HepG2 (cell line): ENCODE measurements at regions not wholly inside any gene's neighbourhood (a gene's known extent, or its start where the extent isn't known, plus 50 kb on each side); places are given as distances from the start of the nearest gene placed in this dataset.

Experiments
- ATAC-seq: fragments of 200-7000 bp; cut with Tn5 transposase; 3 replicates; pipeline ENCODE4 v1.9.1; 2020; ENCODE audit warnings: mild to moderate bottlenecking, moderate library complexity
- BruUV-seq: library from RNA; stranded (reverse); fragments of 400-500 nt; replicated peaks from 2 replicates; lab custom pipeline; 2021; lab: Mats Ljungman, UMichigan
- CTCF ChIA-PET: fragments of 300-600 bp; formaldehyde crosslinking; extraction: SDS; loops from one replicate; lab custom pipeline; 2021; ENCODE audit warnings: low total read pairs, inconsistent platforms, low intra/inter-chr PET ratio; lab: Yijun Ruan, JAX
- POLR2A ChIA-PET: fragments of 350-600 bp; sonication (Branson Sonifier 250); formaldehyde crosslinking; loops from one replicate; lab custom pipeline; 2020; ENCODE audit warnings: antibody characterized with exemption, inconsistent platforms; lab: Yijun Ruan, JAX
- DNase-seq: peaks from one replicate; pipeline ENCODE4 v3.0.0-alpha.2; 2015; ENCODE audit warnings: low spot score
- FAIRE-seq: peaks from 3 replicates; lab custom pipeline; 2011; peaks lifted over from hg19 to GRCh38; lab: Jason Lieb, UNC
- H2AFZ ChIP-seq: one replicate; pipeline ENCODE4 v1.6.1; 2011; ENCODE audit warnings: low read length, inconsistent platforms
- H3K27ac ChIP-seq: fragments of 300-600 bp; 3 replicates; pipeline ENCODE4 v1.8.0; 2011; ENCODE audit warnings: mixed run types, mild to moderate bottlenecking, mixed read lengths, low read length, inconsistent platforms; ENCODE audit not compliant: insufficient read depth; ENCODE audit errors: extremely low read length
- H3K27me3 ChIP-seq, 2 experiments: fragments of 200-600 bp in 1 of 2; 2 replicates in 1 of 2; 3 replicates in 1 of 2; pipeline versions ENCODE4 v1.6.0 to v1.8.0; 2011; ENCODE audit warnings: low read length in 2 of 2, mild to moderate bottlenecking in 2 of 2, moderate library complexity in 2 of 2, inconsistent platforms in 1 of 2; ENCODE audit not compliant: insufficient read depth in 2 of 2, control insufficient read depth in 1 of 2
- H3K36me3 ChIP-seq, 2 experiments: fragments of 200-600 bp in 1 of 2; replicated peaks in 1 of 2; 2 replicates in 1 of 2; 3 replicates in 1 of 2; pipeline versions ENCODE4 v1.5.1 to v1.8.0; 2011; ENCODE audit warnings: low read length in 2 of 2, inconsistent platforms in 1 of 2; ENCODE audit not compliant: insufficient read depth in 2 of 2, control insufficient read depth in 1 of 2
- H3K4me1 ChIP-seq: 2 replicates; pipeline ENCODE4 v1.5.1; 2012; ENCODE audit warnings: low read length, inconsistent platforms; ENCODE audit not compliant: insufficient read depth
- H3K4me2 ChIP-seq: 2 replicates; pipeline ENCODE4 v1.6.0; 2011; ENCODE audit warnings: low read depth, low read length, inconsistent platforms
- H3K4me3 ChIP-seq, 3 experiments: fragments of 200-600 bp in 1 of 3; sonication (generic), shearing (Covaris generic) in 1 of 3; replicated peaks in 1 of 3; 2 replicates each; pipeline ENCODE4 v1.5.1; 2011 to 2016; ENCODE audit warnings: low read length in 3 of 3, inconsistent platforms in 2 of 3, low read depth in 2 of 3, mild to moderate bottlenecking in 2 of 3, control low read depth in 1 of 3, mixed read lengths in 1 of 3; ENCODE audit not compliant: insufficient read depth in 1 of 3
- H3K79me2 ChIP-seq: one replicate; pipeline ENCODE4 v1.6.1; 2011; ENCODE audit warnings: low read length, inconsistent platforms; ENCODE audit not compliant: insufficient read depth
- H3K9ac ChIP-seq: 2 replicates; pipeline ENCODE4 v1.6.0; 2011; ENCODE audit warnings: mild to moderate bottlenecking, low read depth, low read length, inconsistent platforms; ENCODE audit not compliant: insufficient read depth
- H3K9me3 ChIP-seq: 2 replicates; pipeline ENCODE4 v1.5.1; 2012; ENCODE audit warnings: mild to moderate bottlenecking, low read length
- H4K20me1 ChIP-seq: 2 replicates; pipeline ENCODE4 v1.6.0; 2011; ENCODE audit warnings: inconsistent platforms, mild to moderate bottlenecking, low read length, moderate library complexity; ENCODE audit not compliant: insufficient read depth
- ELF4 ChIP-seq: sonication (generic); formaldehyde crosslinking; IDR thresholded peaks from 2 replicates; pipeline ENCODE4 v1.5.0; 2020; ENCODE audit warnings: missing genetic modification reagents, mild to moderate bottlenecking, moderate library complexity, borderline replicate concordance
- IRF9 ChIP-seq: sonication (generic); formaldehyde crosslinking; IDR thresholded peaks from 2 replicates; pipeline ENCODE4 v1.8.0; 2022; ENCODE audit warnings: missing genetic modification reagents, mild to moderate bottlenecking, borderline replicate concordance
- SNAPC5 ChIP-seq: sonication (generic); formaldehyde crosslinking; IDR thresholded peaks from 2 replicates; pipeline ENCODE4 v1.8.1; 2023; ENCODE audit warnings: mild to moderate bottlenecking, missing genetic modification reagents, borderline replicate concordance
- TRAFD1 ChIP-seq: sonication (generic); formaldehyde crosslinking; IDR thresholded peaks from 2 replicates; pipeline ENCODE4 v1.5.1; 2020; ENCODE audit warnings: missing genetic modification reagents, mild to moderate bottlenecking, borderline replicate concordance
- ZEB1 ChIP-seq: IDR thresholded peaks from 2 replicates; pipeline ENCODE4 v1.6.1; 2012; ENCODE audit warnings: mild to moderate bottlenecking, low read depth, inconsistent platforms; ENCODE audit not compliant: insufficient replicate concordance
- WGBS: methylation state at CpG from one replicate; pipeline ENCODE4 v1.1.6; 2017; ENCODE audit warnings: low lambda C conversion rate; 5-methylcytosine and 5-hydroxymethylcytosine counted together
- in situ Hi-C: cut with HindIII; loops from 2 replicates; pipeline ENCODE4 v1.10.0; 2017; ENCODE audit warnings: low pct_unique_long_range_greater_than_20kb; ENCODE audit not compliant: extremely low pct_ligation_motif_present
- intact Hi-C: fragments of 100-400 bp; cut with micrococcal nuclease; formaldehyde crosslinking; loops from one replicate; pipeline ENCODE4 v1.10.0; 2022; ENCODE audit not compliant: unreplicated experiment

- Histone ChIP-seq H3K79me2 (no peaks in the 10 kb centered on the region), H3K9ac (no peak overlapping the region; the same call in 1 of the 2 replicates), H3K4me3 (no peak overlapping the region), H3K4me2 (peak overlapping the region; percentile 66), H4K20me1 (no peaks in the 10 kb centered on the region), H3K27me3 (no peaks in the 10 kb centered on the region; a peak in 1 of 5 replicates), H3K4me1 (peaks cover 96% of the 10 kb centered on the region), H2AFZ (no peak overlapping the region), H3K9me3 (no peaks in the 10 kb centered on the region), H3K27ac (peak overlapping the region; percentile 77), H3K36me3 (no peaks in the 10 kb centered on the region)
- FAIRE-seq: no peak
- no peak for ATAC-seq
- ChIA-PET CTCF (no interaction called here), POLR2A (interaction anchor here (1.1 to 2.8 kb wide), 4 partner anchors 20 to 106 kb away, joined by 3 to 14 read pairs (median 6); no protein-coding TSS in a partner anchor)
- in situ Hi-C loops (no loop called here), intact Hi-C loops (no loop called here)
- no peak for DNase-seq
- no TSS peak for BruUV-seq
- WGBS: 66% methylated on average over 11 of the region's 11 CpGs
- peak; percentile 6 for TF ChIP-seq ZEB1
- 0 out of 2 replicates have a peak, but pooled peaks have one; percentile 24 for TF ChIP-seq TRAFD1
- peak; percentile 45; the same call in 1 of the 2 replicates for TF ChIP-seq ELF4 (CRISPR knock-in tag)
- no peak for TF ChIP-seq SNAPC5 (CRISPR knock-in tag)
- TF ChIP-seq IRF9 (CRISPR knock-in tag): 0 out of 2 replicates have a peak, but pooled peaks have one; percentile 12
Observed at GRCh38 chr21:38989379-38989744, 183.6 kb downstream of the ETS2 start.
